ENCODE measurements at regions not wholly inside any gene's neighbourhood (a gene's known extent, or its start where the extent isn't known, plus 50 kb on each side); places are given as distances from the start of the nearest gene placed in this dataset.
"Not testable (repeated sequence)": the region's sequence is repeated elsewhere in the genome, so short reads cannot be mapped to it uniquely, and the experiment has no call there.

- no peak for DNase-seq
Measured at GRCh38 chr2:238763471-238763995, 84.4 kb upstream of the TWIST2 start.

- no peak for DNase-seq
Measured at GRCh38 chr2:238765590-238765989, 82.3 kb upstream of the TWIST2 start.

- DNase-seq = no peak
Measured at GRCh38 chr2:238771218-238771617, 76.7 kb upstream of the TWIST2 start.

- no peak for DNase-seq
Measured at GRCh38 chr2:238771639-238772038, 76.2 kb upstream of the TWIST2 start.

GRCh38 chr2:238772635-238773297, 75.1 kb upstream of the TWIST2 start:
- no peak for DNase-seq

GRCh38 chr2:238773472-238773871, 74.4 kb upstream of the TWIST2 start:
- DNase-seq = no peak

- DNase-seq = no peak
Measured at GRCh38 chr2:238774071-238774470, 73.8 kb upstream of the TWIST2 start.

- DNase-seq = no peak
Measured at GRCh38 chr2:238774980-238775509, 72.8 kb upstream of the TWIST2 start.

GRCh38 chr2:238775591-238775990, 72.3 kb upstream of the TWIST2 start:
- no peak for DNase-seq

GRCh38 chr2:238776003-238776760, 71.7 kb upstream of the TWIST2 start:
- DNase-seq = no peak

- not testable (repeated sequence) for DNase-seq
Measured at GRCh38 chr2:238776761-238777046, 71.2 kb upstream of the TWIST2 start.

- DNase-seq = no peak
Measured at GRCh38 chr2:238777369-238778067, 70.4 kb upstream of the TWIST2 start.

- peak; percentile 23 for DNase-seq
Measured at GRCh38 chr2:238784671-238785527, 63.0 kb upstream of the TWIST2 start.

GRCh38 chr2:238785528-238785860, 62.4 kb upstream of the TWIST2 start:
- no peak for DNase-seq

- no peak for DNase-seq
Measured at GRCh38 chr2:238786379-238786778, 61.5 kb upstream of the TWIST2 start.

- no peak for DNase-seq
Measured at GRCh38 chr2:238786792-238787490, 60.9 kb upstream of the TWIST2 start.

- no peak for DNase-seq
Measured at GRCh38 chr2:238787501-238787900, 60.4 kb upstream of the TWIST2 start.

- DNase-seq = no peak
Measured at GRCh38 chr2:238789317-238789806, 58.5 kb upstream of the TWIST2 start.

- no peak for DNase-seq
Measured at GRCh38 chr2:238790126-238790832, 57.6 kb upstream of the TWIST2 start.

- DNase-seq = no peak
Measured at GRCh38 chr2:238790833-238791230, 57.1 kb upstream of the TWIST2 start.

- no peak for DNase-seq
Measured at GRCh38 chr2:238791354-238791753, 56.5 kb upstream of the TWIST2 start.
